GM19035 (cell line): ENCODE measurements at regions not wholly inside any gene's neighbourhood (a gene's known extent, or its start where the extent isn't known, plus 50 kb on each side); places are given as distances from the start of the nearest gene placed in this dataset.

Experiments used
- ATAC-seq: cut with Tn5 transposase; IDR thresholded peaks from one replicate; pipeline ENCODE4 v1.9.1; 2021; ENCODE audit not compliant: unreplicated experiment

DNA sequence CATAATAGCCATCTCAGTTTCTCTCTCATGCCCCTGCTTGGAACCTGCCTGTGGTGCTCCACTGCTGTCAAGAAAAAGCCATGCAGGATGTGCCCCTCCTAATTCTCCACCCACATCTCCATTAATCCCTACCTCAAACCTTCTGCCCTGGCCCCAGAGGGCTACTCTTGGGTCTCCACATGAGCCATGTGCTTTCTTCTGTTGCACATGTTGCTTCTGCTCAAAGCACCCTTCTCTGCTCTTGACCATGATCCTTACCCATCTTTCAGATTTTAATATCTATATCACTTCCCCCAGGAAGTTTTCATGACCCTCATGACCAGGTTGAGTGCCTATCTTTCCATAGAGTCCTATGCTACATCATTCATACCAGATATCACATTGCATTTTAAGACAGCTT lies 514.2 kb downstream of the RPS24 start:
- no peak for ATAC-seq

DNA sequence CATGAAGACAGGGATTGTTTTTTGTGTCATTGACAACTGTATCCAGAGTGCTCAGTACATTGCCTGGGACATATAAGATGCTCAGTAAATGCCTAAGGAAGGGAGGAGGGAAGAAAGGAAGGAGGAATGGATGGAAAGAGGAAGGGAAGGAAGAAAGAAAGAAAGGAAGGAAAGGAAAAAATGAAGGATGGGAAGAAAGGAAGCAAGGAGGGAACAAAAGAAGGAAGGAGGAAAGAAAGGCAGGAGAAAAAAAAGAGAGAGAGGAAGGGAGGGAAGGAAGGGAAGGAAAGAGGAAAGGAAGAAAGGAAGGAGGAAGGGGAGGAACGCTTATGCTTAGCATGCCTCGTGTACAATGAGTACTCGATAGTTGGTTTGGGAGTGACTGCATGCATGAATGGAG lies 514.7 kb downstream of the RPS24 start:
- no peak for ATAC-seq

DNA sequence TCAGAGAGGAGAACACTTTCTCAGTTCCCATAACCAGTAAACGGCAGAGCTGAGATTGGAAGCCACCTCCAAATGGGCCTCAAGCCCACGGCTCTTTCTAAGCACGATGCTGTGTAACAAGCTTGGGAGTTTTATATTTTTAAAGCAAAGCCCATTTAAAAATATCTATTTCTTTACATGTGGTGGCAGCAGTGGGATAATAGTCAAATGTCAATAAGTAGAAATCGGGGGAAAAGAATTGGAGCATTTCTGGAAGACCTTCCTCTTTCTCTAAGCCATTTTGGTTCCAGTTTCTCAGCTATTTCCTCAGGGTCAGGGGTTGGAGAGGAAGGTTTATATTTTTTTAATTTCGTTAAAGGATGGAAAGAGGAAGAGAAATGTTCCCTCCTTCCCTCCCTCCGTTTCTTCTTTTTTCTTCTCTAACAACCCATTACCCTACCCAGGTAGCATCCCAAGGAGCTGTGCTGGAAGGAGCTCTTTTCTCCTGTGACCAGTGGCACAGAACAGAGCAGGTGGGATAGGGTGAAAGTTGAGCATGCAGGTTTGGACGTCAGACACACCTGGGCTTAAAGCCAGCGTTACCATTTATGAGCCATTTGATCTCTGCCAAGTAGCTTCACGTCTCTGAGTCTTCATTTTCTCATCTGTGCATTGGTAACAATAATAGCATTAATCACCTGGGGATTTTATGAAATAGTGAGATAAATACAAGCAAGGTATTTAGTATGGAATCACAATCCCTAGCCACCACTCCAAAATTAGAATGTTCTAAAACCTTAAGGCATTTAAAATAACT lies 515.7 kb downstream of the RPS24 start:
- ATAC-seq, result no peak

DNA sequence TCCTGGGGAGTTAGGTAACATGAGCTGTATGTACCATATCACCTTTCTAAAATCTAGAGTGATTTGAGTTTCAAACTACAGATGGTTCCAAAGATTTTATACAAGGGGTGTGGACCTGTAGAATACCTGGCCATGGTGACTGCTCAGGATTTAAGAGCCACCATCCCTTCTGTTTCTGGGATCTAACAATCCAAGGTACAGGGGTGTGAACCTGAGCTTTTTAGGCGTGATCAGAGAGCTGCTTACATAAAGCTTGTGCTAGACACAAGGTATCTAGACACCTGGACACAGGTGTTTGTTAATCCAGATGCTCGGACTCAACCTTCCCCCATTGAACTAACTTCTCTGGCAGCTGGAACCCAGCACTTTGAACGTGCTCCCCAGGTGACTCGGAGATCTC lies 516.4 kb downstream of the RPS24 start:
- no peak for ATAC-seq

DNA sequence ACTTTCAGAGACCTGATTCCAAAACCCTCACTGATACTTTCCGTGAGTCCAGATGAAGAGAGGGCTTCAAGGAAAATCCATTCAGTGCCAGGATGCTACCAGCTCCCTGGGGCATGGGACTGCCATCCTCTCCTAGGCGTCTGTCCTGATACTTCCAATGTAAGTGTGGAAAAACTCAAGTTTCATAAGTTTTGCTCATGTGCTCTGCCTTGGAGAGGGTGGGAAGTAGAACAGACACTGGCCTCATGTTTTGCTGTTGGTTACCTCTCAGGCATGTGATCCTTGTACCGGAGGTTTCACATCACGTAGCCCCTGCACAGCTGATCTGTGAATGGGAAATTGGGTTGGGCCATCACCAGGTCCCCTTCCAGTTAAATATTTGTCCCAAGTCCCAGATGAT lies 517.1 kb downstream of the RPS24 start:
- ATAC-seq, result no peak

DNA sequence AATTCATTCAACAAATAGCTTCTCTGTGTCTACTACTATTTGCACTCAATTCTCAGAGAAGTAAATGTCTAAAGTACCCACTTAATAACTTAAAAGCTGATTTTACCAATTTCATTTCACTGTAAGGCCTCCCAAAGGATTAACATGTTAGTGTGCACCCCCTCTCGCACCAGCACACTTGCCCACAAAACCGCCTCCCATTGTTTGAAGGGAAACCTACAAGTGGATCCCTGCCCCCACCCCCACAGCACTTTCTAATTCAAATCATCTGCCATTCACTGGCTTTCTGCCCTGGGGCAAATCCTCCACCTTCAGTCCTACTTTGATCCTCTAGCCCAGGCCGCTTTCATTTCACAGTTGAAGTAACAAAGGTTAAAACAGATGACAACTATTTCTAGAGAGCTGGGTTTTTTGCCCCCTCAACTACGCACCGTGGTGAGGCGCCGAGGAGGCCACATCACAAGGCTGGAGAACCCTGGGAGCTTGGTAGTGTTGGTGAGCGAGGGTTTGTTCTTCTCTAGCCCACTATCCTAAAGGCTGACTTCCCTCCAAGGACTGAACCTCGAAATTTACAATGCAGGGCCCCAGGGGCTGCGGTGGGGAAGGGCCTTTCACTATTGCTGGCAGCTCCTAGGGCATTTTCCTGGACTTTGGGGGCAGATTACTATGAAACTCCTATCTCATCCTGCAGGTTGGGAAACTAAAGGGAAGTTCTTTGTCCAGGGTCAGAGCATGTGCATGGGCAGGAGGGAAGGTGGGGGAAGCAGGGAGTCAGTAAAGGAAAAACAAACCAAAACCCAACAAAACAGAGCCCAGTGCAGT lies 517.4 kb upstream of the ZMIZ1 start:
- ATAC-seq, result no peak

DNA sequence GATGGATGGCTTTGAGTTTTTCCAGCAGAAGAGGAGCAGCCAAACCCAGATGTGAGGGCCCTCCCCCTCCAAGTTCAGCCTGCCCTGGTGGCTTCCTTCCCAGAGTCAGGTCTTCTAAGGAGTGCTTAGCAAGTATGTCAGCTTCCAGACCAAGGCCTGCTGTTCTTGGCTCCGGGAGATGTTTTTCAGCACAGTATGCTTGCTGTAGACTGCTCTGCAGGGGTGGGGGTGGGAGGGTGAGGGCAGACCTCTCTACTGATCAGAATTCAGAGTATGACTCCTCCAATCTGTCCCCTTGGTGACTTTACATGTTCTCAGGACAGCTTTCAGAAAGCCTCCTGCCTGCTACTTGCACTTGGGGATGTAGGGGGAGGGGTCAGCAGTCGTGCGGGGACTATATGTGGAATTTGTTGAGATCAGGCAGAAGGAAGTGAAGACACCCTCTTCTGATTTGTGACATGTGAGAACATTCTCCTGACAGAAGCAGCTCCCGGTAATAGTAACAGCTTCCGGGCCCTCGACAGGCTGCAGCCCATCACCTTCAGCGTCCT lies 516.4 kb upstream of the ZMIZ1 start:
- ATAC-seq, result no peak

DNA sequence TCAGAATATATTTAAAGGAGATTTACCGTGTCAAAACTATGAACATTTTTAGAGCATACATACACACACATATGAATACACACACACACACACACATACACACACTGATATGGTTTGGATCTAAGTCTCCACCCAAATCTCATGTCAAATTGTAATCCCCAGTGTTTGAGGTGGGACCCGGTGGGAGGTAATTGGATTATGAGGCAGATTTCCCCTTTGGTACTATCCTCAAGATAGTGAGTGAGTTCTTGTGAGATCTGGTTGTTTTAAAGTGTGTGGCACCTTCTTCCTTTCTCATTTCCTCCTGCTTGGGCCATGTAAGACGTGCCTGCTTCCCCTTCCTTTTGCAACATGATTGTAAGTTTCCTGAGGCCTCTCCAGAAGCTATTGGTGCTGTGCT lies 515.0 kb upstream of the ZMIZ1 start:
- ATAC-seq, result no peak

DNA sequence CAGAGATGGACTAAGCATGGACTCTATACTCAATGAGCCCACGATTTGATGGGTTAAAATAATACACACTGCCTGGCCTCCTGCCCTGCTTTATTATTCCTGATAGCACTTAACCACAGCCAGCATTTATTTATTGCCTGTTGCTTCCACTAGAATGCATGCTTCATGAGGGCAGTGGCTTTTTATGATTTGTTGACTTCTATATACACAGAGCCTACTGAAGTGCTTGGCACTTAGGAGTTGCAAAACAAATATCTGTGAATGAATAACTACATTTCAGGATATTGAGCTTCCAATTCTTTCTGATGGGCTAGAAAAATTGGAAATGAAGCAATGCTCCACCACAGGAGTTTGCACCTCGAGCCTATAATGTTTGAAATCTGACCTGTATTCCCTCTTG lies 513.6 kb upstream of the ZMIZ1 start:
- no peak for ATAC-seq

DNA sequence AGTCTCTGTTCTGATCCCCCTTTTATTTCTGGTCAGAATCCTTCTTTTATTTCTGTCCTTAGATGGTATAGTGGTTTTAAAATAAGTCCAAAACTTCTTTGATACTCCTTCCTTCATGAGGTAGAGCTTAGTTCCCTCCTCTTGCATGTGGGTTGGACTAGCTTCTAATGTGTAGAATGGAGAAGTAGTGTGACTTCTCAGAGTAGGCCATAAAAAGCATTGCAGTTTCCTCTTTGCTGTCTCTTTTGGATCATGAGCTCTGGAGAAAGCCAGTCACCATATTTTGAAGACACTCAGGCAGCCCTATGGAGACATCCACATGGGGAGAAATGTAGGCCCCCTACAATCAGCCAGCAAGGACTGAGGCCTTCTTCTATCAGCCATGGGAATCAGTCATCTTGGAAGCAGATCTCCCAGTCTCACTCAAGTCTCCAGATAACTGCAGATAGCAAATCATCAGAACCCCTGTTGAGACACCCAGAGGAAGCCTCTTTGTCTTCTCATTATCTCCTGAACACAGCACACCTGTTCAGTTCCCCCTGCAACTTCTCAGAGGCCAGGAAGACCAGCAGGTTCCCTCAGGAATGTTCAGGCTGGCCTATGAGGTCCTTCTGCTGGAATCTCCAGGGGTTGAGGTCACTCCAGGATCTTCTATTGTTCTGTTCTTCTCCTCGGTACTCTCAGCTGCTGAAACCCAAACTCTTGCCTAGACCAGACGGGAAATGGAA lies 511.9 kb upstream of the ZMIZ1 start:
- ATAC-seq, result no peak

DNA sequence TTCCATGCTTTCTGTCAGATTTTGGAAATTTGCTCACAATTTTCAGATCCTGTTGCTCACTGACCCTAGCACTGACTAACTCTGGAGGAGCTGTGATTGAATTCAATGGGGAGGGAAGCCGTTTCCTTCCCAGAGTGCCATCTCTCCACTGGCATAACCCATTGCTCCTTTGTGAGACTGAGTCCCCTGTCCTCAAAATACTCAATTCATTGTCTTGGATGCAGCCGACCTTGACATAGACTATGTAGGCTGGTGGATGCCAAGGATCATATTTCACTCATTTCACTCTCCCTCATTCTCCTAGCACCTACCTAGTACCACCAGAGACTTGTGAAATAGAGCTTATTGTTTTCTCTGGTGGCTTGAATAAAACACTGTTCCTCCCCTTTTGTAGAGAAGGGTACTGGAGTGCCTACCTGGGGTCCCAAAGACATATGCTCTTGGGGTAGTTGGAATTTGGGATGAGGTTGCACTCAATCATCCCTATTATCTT lies 511.3 kb upstream of the ZMIZ1 start:
- no peak for ATAC-seq

DNA sequence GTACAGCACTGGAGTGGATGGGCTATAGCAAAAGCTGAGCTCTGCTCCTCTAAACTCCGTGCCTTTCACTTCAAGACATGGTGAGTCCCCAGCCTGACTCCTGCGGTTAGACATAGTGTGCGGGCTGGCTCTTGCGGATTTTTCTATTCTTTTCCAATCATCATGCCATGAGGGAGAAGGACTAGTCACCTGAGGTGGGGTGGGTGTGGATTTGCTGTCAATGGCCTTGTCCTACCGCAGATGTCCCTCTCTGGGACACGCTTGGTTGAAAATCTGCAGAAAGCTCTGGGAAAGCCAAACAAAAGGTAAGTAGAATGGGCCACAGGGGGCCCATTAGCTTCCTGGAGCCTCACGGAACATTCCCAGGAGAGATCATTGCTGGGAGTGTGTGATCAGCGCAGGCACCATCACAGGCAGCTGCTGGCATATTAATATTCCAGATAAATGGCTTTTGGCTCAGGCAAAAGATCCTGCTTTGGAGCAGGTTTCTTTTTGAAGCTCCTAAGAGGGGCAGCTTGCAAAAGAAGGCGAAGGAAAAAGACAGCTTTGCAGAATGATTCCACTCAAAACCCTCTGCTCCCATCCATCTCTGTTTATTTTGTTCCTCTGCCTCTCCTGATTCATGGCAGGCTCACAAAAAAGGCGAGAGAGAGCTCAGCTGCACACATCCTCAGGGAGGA lies 509.0 kb upstream of the ZMIZ1 start:
- no peak for ATAC-seq

DNA sequence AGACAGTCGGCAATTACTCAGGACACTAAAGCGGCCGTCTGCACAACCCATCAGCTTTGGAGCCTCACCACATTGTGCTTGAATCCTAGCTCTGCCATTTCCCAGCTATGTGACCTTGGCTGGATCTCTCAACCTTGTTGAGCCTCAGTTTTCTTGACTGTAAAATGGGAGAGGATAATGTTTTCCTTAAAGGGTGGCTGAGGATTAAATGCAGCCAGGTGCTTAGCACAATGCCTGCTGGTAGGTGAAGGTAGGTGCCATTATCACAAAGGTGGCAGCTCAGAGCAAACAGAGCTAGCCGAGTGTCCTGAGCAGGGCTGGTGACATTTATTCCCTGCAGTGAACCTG lies 508.5 kb upstream of the ZMIZ1 start:
- no peak for ATAC-seq

DNA sequence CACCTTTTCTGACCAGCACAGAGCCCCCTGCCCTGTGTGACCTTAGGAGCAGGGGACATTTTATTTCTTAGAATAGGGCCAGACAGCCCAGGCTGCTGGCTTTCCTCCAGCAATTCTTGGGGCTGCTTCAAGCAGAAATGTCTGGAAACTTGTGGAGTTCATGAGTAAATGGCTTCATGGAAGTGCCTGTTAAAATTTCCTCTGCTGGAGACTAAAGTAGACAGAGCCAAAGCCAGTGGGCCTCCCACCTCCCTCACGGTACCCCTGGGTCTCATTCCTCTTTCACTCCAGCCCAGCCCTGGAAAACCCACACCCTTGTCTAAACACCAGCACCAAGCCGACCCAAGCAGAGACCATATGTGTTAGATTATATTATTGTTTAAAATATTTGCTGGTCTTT lies 505.5 kb upstream of the ZMIZ1 start:
- no peak for ATAC-seq

DNA sequence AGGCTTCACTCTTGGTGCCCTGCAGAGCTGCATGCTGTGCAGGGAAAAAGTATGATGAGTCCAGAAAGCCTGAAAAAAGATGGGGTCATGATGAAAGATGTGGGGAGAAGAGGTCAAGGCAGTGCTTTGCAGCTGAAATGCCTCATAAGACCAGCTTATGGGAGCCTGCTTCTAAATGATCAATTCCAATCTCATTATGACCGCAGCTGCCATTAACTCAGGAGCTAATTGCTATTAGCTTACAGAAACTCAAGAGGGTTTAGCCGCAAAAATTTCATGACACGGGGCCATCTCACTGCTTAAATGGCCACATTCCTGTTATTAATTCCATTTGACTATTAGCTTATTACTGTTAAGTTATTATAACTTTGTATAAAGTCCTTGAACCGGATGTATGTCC lies 502.9 kb upstream of the ZMIZ1 start:
- ATAC-seq, result no peak

DNA sequence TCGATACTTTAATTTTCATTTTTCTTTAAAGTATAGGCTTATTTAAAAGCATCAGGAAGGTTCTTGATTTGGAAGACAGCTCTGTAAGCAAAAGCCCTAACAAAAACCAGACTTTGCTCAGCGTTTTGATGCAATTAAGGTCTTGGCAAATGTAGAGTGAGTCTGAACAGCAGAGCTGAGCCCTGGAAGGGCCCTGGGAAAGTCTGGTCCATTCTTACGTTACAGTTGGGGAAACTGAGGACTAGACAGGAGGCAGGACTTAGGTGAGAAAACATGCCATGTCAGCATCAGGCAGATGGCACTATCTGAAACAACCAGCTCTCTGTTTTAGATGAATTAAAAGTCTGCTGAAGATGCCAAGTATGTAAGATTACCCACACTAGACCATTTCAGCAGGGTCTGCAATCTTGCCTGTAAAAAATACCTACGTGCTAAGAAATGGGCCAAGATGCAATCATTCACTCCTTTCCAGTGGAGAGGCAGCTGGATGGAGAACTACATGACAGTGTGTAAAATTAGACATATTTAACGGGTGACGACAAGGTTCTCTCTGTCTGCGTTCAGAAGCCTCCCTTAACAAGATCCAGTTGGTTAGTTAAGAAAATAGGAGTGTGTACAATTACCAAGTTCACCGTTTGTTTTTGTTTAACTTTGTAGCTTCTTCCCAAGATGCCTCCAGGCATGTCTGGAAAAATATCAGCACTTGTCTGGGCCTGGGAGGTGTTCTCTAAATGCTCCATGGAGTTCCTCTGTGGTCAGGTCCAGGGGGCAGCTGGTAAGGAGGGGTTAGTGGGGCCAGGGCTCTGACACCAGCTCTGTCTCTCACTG lies 502.3 kb upstream of the ZMIZ1 start:
- ATAC-seq, result no peak

DNA sequence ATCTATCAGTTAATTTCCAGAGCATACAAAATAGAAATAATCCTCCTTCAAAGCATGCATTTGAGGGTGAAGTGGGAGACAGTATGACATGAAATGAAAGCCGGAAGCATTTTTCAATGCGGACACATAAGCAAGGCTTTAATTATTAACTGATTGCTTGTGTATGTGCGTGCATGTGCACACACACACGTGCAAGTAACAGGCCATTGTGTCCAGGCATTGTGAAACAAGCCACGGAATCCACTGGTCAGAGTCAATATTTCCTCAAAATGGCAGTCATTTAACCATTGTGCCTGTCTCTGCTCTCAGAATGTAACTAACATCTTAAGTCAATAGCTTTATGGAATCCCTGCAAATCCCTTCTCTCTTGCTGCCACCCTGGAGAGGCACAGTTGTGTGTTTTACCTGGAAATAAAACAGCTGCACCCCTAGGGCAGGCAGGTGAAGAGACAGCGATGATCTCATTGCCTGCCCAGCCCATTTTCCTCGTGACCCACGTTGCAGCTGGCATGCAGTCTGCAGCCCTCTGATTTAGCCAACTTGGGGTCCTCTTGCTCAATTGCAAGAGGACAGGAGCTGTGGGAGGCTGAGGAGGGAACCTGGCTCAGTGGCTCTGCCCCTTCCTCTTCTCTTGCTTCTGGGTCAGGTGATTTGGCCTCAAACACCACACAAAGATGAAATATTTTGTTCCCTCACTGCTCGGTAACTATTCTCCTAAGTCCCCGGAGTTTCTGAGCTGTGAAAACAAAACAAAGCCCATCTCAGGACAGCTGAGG lies 500.9 kb upstream of the ZMIZ1 start:
- no peak for ATAC-seq

DNA sequence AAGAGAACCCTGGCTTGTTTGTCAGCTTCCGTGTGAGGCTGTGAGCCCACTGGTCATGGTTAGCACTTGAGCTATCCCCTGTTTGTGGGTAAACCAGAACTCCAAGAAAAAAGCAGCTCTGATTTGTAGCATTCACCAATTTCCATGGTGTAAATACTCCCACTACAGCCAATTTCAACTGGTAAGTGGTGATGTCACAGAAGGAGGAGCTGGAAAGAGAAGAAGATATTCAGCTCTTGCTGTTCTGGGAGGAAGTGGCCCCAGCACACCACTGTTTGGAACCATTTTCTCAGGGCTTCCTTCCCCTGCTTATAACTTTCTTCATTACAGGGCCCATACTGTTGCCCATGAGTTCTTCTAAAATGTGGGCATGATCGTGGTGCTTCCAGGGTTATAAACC lies 500.1 kb upstream of the ZMIZ1 start:
- ATAC-seq, result no peak

DNA sequence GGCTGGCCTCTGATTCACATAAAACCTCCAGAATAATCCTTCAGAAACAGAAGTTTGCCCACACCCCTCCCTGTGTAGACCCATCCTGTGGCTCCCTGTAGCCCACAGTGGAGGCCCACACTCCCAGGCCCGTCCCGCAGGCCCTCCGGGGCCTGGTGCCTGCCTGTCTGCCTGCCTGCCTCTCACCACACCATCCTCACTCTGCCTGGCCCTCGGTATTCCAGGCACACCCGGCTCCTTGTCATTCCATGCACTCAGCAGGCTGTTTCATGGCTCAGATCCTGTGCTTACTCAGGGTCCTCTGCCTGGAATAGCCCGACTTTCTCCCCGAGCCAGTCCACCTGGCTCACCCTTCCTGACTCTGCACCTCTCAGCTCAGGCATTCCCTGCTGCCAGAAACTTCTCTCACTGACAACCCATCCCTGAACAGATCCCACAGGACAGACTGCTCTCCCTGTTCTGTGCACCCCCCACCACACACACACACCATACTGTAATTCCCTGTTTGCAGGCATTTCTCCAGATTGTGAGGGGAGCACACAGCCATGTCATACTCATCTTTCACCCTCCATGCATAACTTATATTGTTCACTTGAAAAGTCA lies 498.0 kb upstream of the ZMIZ1 start:
- no peak for ATAC-seq
